ENCODE measurements at regions not wholly inside any gene's neighbourhood (a gene's known extent, or its start where the extent isn't known, plus 50 kb on each side); places are given as distances from the start of the nearest gene placed in this dataset.

- TF ChIP-seq BCL3 (IDR thresholded peaks at IDR 0.05), result no peak
Observed at GRCh38 chr10:62733654-62734293, 70.7 kb upstream of the ADO start (continued).

- Histone ChIP-seq H3K4me3 (no peak overlapping the region), H3K9me3 (no peaks in the 10 kb centered on the region), H3K27ac (no peak overlapping the region), H3K4me2 (no peak overlapping the region), H3K4me1 (0 out of 3 replicates have a peak, but pooled peaks cover 4% of the 10 kb centered on the region)
- ATAC-seq (no peak), FAIRE-seq (no peak), DNase-seq (ENCODE audit: low read depth in 1 of 2, low spot score in 1 of 2) (no peak)
- ChIA-PET POLR2A (no interaction called here), CTCF (interaction anchor here (0.6 to 1.0 kb wide), 2 partner anchors 82 to 298 kb away, joined by 3 read pairs; no protein-coding TSS in a partner anchor)
- TF ChIP-seq RNF2 (IDR thresholded peaks at IDR 0.05; ENCODE audit: borderline replicate concordance, low read depth) (no peak), EP300 (IDR thresholded peaks at IDR 0.05) (no peak)
- 59% methylated on average over 7 of the region's 7 CpGs for WGBS (ENCODE audit: missing lambda C conversion rate)
Observed at GRCh38 chr10:62734781-62735463, 69.6 kb upstream of the ADO start.

- POLR2A ChIA-PET, result no interaction called here
Observed at GRCh38 chr10:62735464-62736167, 68.9 kb upstream of the ADO start.

GRCh38 chr10:62736168-62736546, 68.4 kb upstream of the ADO start:
- no peak for DNase-seq (ENCODE audit: low read depth in 1 of 2, low spot score in 1 of 2)
- Histone ChIP-seq H3K4me1 (0 out of 3 replicates have a peak, but pooled peaks cover 4% of the 10 kb centered on the region), H3K4me2 (no peak overlapping the region), H3K4me3 (no peak overlapping the region), H3K9me3 (no peaks in the 10 kb centered on the region), H3K27ac (no peak overlapping the region)
- POLR2A ChIA-PET, result no interaction called here
- no peak for TF ChIP-seq GATA3 (IDR thresholded peaks at IDR 0.05; ENCODE audit: borderline replicate concordance)
- no peak for TF ChIP-seq JUNB (IDR thresholded peaks at IDR 0.05)
- TF ChIP-seq ZC3H11A (IDR thresholded peaks at IDR 0.05), result no peak
- no peak for TF ChIP-seq ELK1 (IDR thresholded peaks at IDR 0.05; ENCODE audit: low read depth, low read length)
- no peak for TF ChIP-seq FOSL2 (IDR thresholded peaks at IDR 0.05)
- no peak for TF ChIP-seq FOSL2 (CRISPR knock-in tag; IDR thresholded peaks at IDR 0.05)
- no peak for TF ChIP-seq MAFK (IDR thresholded peaks at IDR 0.05; ENCODE audit: partially characterized antibody)
- TF ChIP-seq ATOH8 (CRISPR knock-in tag; IDR thresholded peaks at IDR 0.05; ENCODE audit: low read depth), result no peak
- no peak for TF ChIP-seq KDM5A (IDR thresholded peaks at IDR 0.05)
- TF ChIP-seq REST (IDR thresholded peaks at IDR 0.05), result no peak
- no peak for TF ChIP-seq ZFP36 (IDR thresholded peaks at IDR 0.05; ENCODE audit: borderline replicate concordance, partially characterized antibody)
- no peak for TF ChIP-seq RNF2 (IDR thresholded peaks at IDR 0.05; ENCODE audit: borderline replicate concordance, low read depth)
- no peak for TF ChIP-seq ESRRA (IDR thresholded peaks at IDR 0.05; ENCODE audit: borderline replicate concordance, low read length)
- no peak for TF ChIP-seq RAD21 (conservative IDR thresholded peaks at IDR 0.05 in 1 of 2, IDR thresholded peaks at IDR 0.05 in 1 of 2)
- TF ChIP-seq CHD2 (IDR thresholded peaks at IDR 0.05; ENCODE audit: low read length, partially characterized antibody), result no peak
- ATAC-seq, result no peak
- CTCF ChIA-PET, result no interaction called here
- 25% methylated on average over 2 of the region's 2 CpGs for WGBS (ENCODE audit: missing lambda C conversion rate)
- no peak for FAIRE-seq

More at GRCh38 chr10:62735464-62736167, 68.9 kb upstream of the ADO start:
- CTCF ChIA-PET, result interaction anchor here (0.6 to 1.0 kb wide), 2 partner anchors 81 to 298 kb away, joined by 3 read pairs; no protein-coding TSS in a partner anchor
- DNase-seq (ENCODE audit: low read depth in 1 of 2, low spot score in 1 of 2), result peak in 1 of 2 experiments; percentile 7
- WGBS (ENCODE audit: missing lambda C conversion rate), result 37% methylated on average over 2 of the region's 2 CpGs
- no peaks in the 10 kb centered on the region for H3K9me3 ChIP-seq
- 0 out of 3 replicates have a peak, but pooled peaks cover 4% of the 10 kb centered on the region for H3K4me1 ChIP-seq
- no peak for FAIRE-seq
- no peak for TF ChIP-seq FOSL2 (IDR thresholded peaks at IDR 0.05)
- peak; percentile 31; the same call in 1 of the 2 replicates for TF ChIP-seq FOSL2 (CRISPR knock-in tag; IDR thresholded peaks at IDR 0.05)
- no peak for TF ChIP-seq KDM1A (IDR thresholded peaks at IDR 0.05; ENCODE audit: low read depth)
- peak; percentile 15 for TF ChIP-seq MAFK (IDR thresholded peaks at IDR 0.05; ENCODE audit: partially characterized antibody)
- TF ChIP-seq GATA3 (IDR thresholded peaks at IDR 0.05; ENCODE audit: borderline replicate concordance), result peak; percentile 14; the same call in 1 of the 2 replicates
- H3K27ac ChIP-seq, result no peak overlapping the region
- H3K4me2 ChIP-seq, result no peak overlapping the region
- no peak overlapping the region for H3K4me3 ChIP-seq
- no peak for ATAC-seq
